ENCODE measurements at regions not wholly inside any gene's neighbourhood (a gene's known extent, or its start where the extent isn't known, plus 50 kb on each side); places are given as distances from the start of the nearest gene placed in this dataset.

GRCh38 chr13:104408733-104409132 lies 1342.5 kb upstream of the SLC10A2 start:
- TF ChIP-seq CTCF (IDR thresholded peaks at IDR 0.05): no peak
- intact Hi-C loops (cut with DNase I; ENCODE audit: low total_unique reads): no loop called here
- no peak for DNase-seq
- Histone ChIP-seq H3K4me1 (no peaks in the 10 kb centered on the region), H3K27ac (no peak overlapping the region), H3K27me3 (no peaks in the 10 kb centered on the region), H3K36me3 (no peaks in the 10 kb centered on the region), H3K9me3 (no peaks in the 10 kb centered on the region), H3K4me3 (no peak overlapping the region)

- Histone ChIP-seq H3K4me3 (no peak overlapping the region), H3K9me3 (no peaks in the 10 kb centered on the region), H3K27ac (no peak overlapping the region), H3K36me3 (no peaks in the 10 kb centered on the region), H3K27me3 (no peaks in the 10 kb centered on the region), H3K4me1 (no peaks in the 10 kb centered on the region)
- intact Hi-C loops (cut with DNase I; ENCODE audit: low total_unique reads): no loop called here
- TF ChIP-seq CTCF (IDR thresholded peaks at IDR 0.05): no peak
- no peak for DNase-seq
These were observed 1338.1 kb upstream of the SLC10A2 start for GRCh38 chr13:104404325-104404724.

GRCh38 chr13:104389691-104390090 lies 1323.5 kb upstream of the SLC10A2 start:
- no peaks in the 10 kb centered on the region for H3K9me3 ChIP-seq
- intact Hi-C loops (cut with DNase I; ENCODE audit: low total_unique reads): no loop called here
- no peaks in the 10 kb centered on the region for H3K36me3 ChIP-seq
- no peak for TF ChIP-seq CTCF (IDR thresholded peaks at IDR 0.05)
- H3K4me3 ChIP-seq: no peak overlapping the region
- H3K27me3 ChIP-seq: no peaks in the 10 kb centered on the region
- H3K4me1 ChIP-seq: no peaks in the 10 kb centered on the region
- H3K27ac ChIP-seq: no peak overlapping the region
- DNase-seq: no peak

- Histone ChIP-seq H3K27ac (no peak overlapping the region), H3K27me3 (no peaks in the 10 kb centered on the region), H3K9me3 (no peaks in the 10 kb centered on the region), H3K4me1 (no peaks in the 10 kb centered on the region), H3K4me3 (no peak overlapping the region), H3K36me3 (no peaks in the 10 kb centered on the region)
- DNase-seq: no peak
- intact Hi-C loops (cut with DNase I; ENCODE audit: low total_unique reads): no loop called here
- no peak for TF ChIP-seq CTCF (IDR thresholded peaks at IDR 0.05)
These were observed 1321.3 kb upstream of the SLC10A2 start for GRCh38 chr13:104387510-104387909.

- intact Hi-C loops (cut with DNase I; ENCODE audit: low total_unique reads): no loop called here
- Histone ChIP-seq H3K27me3 (no peaks in the 10 kb centered on the region), H3K4me3 (no peak overlapping the region), H3K36me3 (no peaks in the 10 kb centered on the region), H3K27ac (no peak overlapping the region), H3K9me3 (no peaks in the 10 kb centered on the region), H3K4me1 (no peaks in the 10 kb centered on the region)
- DNase-seq: no peak
- TF ChIP-seq CTCF (IDR thresholded peaks at IDR 0.05): no peak
These were observed 1319.2 kb upstream of the SLC10A2 start for GRCh38 chr13:104385404-104385803.

GRCh38 chr13:104382951-104383350 lies 1316.7 kb upstream of the SLC10A2 start:
- Histone ChIP-seq H3K27ac (no peak overlapping the region), H3K36me3 (no peaks in the 10 kb centered on the region), H3K4me1 (no peaks in the 10 kb centered on the region), H3K9me3 (no peaks in the 10 kb centered on the region), H3K4me3 (no peak overlapping the region), H3K27me3 (no peaks in the 10 kb centered on the region)
- DNase-seq: no peak
- intact Hi-C loops (cut with DNase I; ENCODE audit: low total_unique reads): no loop called here
- no peak for TF ChIP-seq CTCF (IDR thresholded peaks at IDR 0.05)
